K562 (cell line): ENCODE measurements at regions not wholly inside any gene's neighbourhood (a gene's known extent, or its start where the extent isn't known, plus 50 kb on each side); places are given as distances from the start of the nearest gene placed in this dataset.

Experiments
- ATAC-seq: fragments of 200-7000 bp; cut with Tn5 transposase; 3 replicates; pipeline ENCODE4 v1.9.1; 2020; ENCODE audit warnings: moderate library complexity
- BruUV-seq: library from RNA; stranded (reverse); fragments of 400-500 nt; replicated peaks from 2 replicates; lab custom pipeline; 2021; lab: Mats Ljungman, UMichigan
- CTCF ChIA-PET: fragments of 300-600 bp; formaldehyde crosslinking; extraction: SDS; loops from one replicate; lab custom pipeline; 2021; ENCODE audit warnings: low intra/inter-chr PET ratio; lab: Yijun Ruan, JAX
- POLR2A ChIA-PET: fragments of 300-600, 350-650 bp; sonication (Branson Sonifier 250); formaldehyde crosslinking; extraction: SDS; loops from one replicate; lab custom pipeline; 2021; ENCODE audit warnings: antibody characterized with exemption, inconsistent platforms; lab: Yijun Ruan, JAX
- DNase-seq, 4 experiments: peaks; one replicate each; pipeline versions ENCODE4 v3.0.0 to v3.0.0-alpha.2; 2011 to 2018; ENCODE audit warnings: low spot score in 3 of 4, mixed read lengths in 3 of 4; ENCODE audit errors: extremely low read depth in 1 of 4
- FAIRE-seq: peaks from 2 replicates; lab custom pipeline; 2011; peaks lifted over from hg19 to GRCh38; lab: Jason Lieb, UNC
- H2AFZ ChIP-seq: 2 replicates; pipeline ENCODE4 v1.6.0; 2011; ENCODE audit warnings: low read depth, low read length, control low read depth, inconsistent platforms
- H3K27ac ChIP-seq: fragments of 200-600 bp; 3 replicates; pipeline ENCODE4 v1.8.0; 2011; ENCODE audit warnings: low read depth, mild to moderate bottlenecking, control low read depth, inconsistent platforms, low read length, moderate library complexity, mixed read lengths; ENCODE audit errors: extremely low read depth
- H3K27me3 ChIP-seq, 2 experiments: fragments of 300-600 bp in 1 of 2; 2 replicates in 1 of 2; 3 replicates in 1 of 2; pipeline versions ENCODE4 v1.6.0 to v1.8.0; 2011; ENCODE audit warnings: inconsistent platforms in 2 of 2, low read length in 2 of 2, mild to moderate bottlenecking in 1 of 2, mixed read lengths in 1 of 2, moderate library complexity in 1 of 2; ENCODE audit not compliant: control insufficient read depth in 2 of 2, insufficient read depth in 2 of 2
- H3K36me3 ChIP-seq: fragments of 300-600 bp; 3 replicates; pipeline ENCODE4 v1.8.0; 2011; ENCODE audit warnings: mild to moderate bottlenecking, low read length, inconsistent platforms; ENCODE audit not compliant: control insufficient read depth, insufficient read depth
- H3K4me1 ChIP-seq, 2 experiments: fragments of 200-600 bp in 1 of 2; replicated peaks in 1 of 2; 2 replicates in 1 of 2; 3 replicates in 1 of 2; pipeline versions ENCODE4 v1.5.1 to v1.8.0; 2011; ENCODE audit warnings: inconsistent platforms in 2 of 2, low read length in 2 of 2, mild to moderate bottlenecking in 1 of 2, mixed read lengths in 1 of 2, moderate library complexity in 1 of 2; ENCODE audit not compliant: control insufficient read depth in 2 of 2, insufficient read depth in 2 of 2
- H3K4me2 ChIP-seq: 2 replicates; pipeline ENCODE4 v1.6.1; 2011; ENCODE audit warnings: low read length, control low read depth, inconsistent platforms, mixed read lengths; ENCODE audit not compliant: insufficient read depth
- H3K4me3 ChIP-seq: fragments of 200-600 bp; sonication (generic), shearing (Covaris generic); 2 replicates; pipeline ENCODE4 v1.5.1; 2016; ENCODE audit warnings: control low read depth, inconsistent platforms
- H3K79me2 ChIP-seq: fragments of 200-600 bp; 3 replicates; pipeline ENCODE4 v1.8.0; 2011; ENCODE audit warnings: low read length, inconsistent platforms; ENCODE audit not compliant: control insufficient read depth, insufficient read depth
- H3K9ac ChIP-seq, 2 experiments: 2 replicates each; pipeline versions ENCODE4 v1.6.0 to v1.6.1; 2011; ENCODE audit warnings: low read depth in 2 of 2, low read length in 2 of 2, control low read depth in 1 of 2, inconsistent platforms in 1 of 2, mild to moderate bottlenecking in 1 of 2, mixed read lengths in 1 of 2; ENCODE audit not compliant: insufficient read depth in 1 of 2
- H3K9me1 ChIP-seq: one replicate; pipeline ENCODE4 v1.6.0; 2011; ENCODE audit warnings: inconsistent platforms, mild to moderate bottlenecking, low read length, moderate library complexity; ENCODE audit not compliant: control insufficient read depth, insufficient read depth
- H3K9me3 ChIP-seq: replicated peaks from 2 replicates; pipeline ENCODE4 v1.5.1; 2011; ENCODE audit warnings: low read depth, low read length, inconsistent platforms; ENCODE audit not compliant: control insufficient read depth, insufficient read depth
- H4K20me1 ChIP-seq: replicated peaks from 2 replicates; pipeline ENCODE4 v1.6.1; 2011; ENCODE audit warnings: low read length, inconsistent platforms, mixed read lengths; ENCODE audit not compliant: control insufficient read depth, insufficient read depth
- ARID3B ChIP-seq: fragments of 250-450 bp; sonication (Bioruptor Pico); IDR thresholded peaks from 2 replicates; pipeline ENCODE4 v1.4.0; 2020; ENCODE audit warnings: borderline replicate concordance
- BRF1 ChIP-seq: IDR thresholded peaks from 3 replicates; pipeline ENCODE4 v1.6.1; 2011; ENCODE audit warnings: borderline replicate concordance, mild to moderate bottlenecking; ENCODE audit not compliant: insufficient read length; ENCODE audit errors: extremely low read depth
- CTCF ChIP-seq, 3 experiments: IDR thresholded peaks in 2 of 3; conservative IDR thresholded peaks in 1 of 3; 2 replicates each; pipeline ENCODE4 v1.5.1; 2011 to 2012; ENCODE audit warnings: low read length in 3 of 3, mild to moderate bottlenecking in 3 of 3, control low read depth in 2 of 3, improper control_type of control experiment in 1 of 3, inconsistent platforms in 1 of 3, low read depth in 1 of 3, mixed read lengths in 1 of 3, moderate library complexity in 1 of 3; ENCODE audit not compliant: insufficient read depth in 2 of 3
- DIDO1 ChIP-seq: fragments of 450-650 bp; IDR thresholded peaks from 2 replicates; pipeline ENCODE4 v1.6.1; 2016; ENCODE audit warnings: low read depth, missing biosample characterization, missing genetic modification characterization
- E2F8 ChIP-seq: fragments of 450-650 bp; IDR thresholded peaks from 2 replicates; pipeline ENCODE4 v1.7.1; 2018; ENCODE audit warnings: mild to moderate bottlenecking, low read depth; ENCODE audit not compliant: partially characterized antibody
- GMEB1 ChIP-seq: fragments of 250-450 bp; sonication (Bioruptor Pico); IDR thresholded peaks from 2 replicates; pipeline ENCODE4 v1.4.0; 2020; ENCODE audit warnings: mild to moderate bottlenecking
- SIRT6 ChIP-seq: IDR thresholded peaks from one replicate; pipeline ENCODE4 v1.6.1; 2012; ENCODE audit warnings: low read depth, mild to moderate bottlenecking, control low read depth, inconsistent platforms, low read length, moderate library complexity
- ZNF398 ChIP-seq: fragments of 250-450 bp; sonication (Bioruptor Pico); IDR thresholded peaks from 2 replicates; pipeline ENCODE4 v1.8.0; 2021; ENCODE audit warnings: moderate library complexity, mild to moderate bottlenecking, inconsistent platforms
- WGBS: fragments of 100-300 bp; shearing (Covaris generic); methylation state at CpG from one replicate; pipeline ENCODE4 v1.1.6; 2016; ENCODE audit warnings: low coverage, mixed read lengths; ENCODE audit not compliant: insufficient coverage; ENCODE audit errors: missing lambda C conversion rate; 5-methylcytosine and 5-hydroxymethylcytosine counted together
- in situ Hi-C: fragments of 300-500 bp; cut with MboI; formaldehyde crosslinking; loops from 4 replicates; pipeline ENCODE4 v1.15.0; 2018; ENCODE audit warnings: inconsistent platforms, mixed read lengths
- intact Hi-C: fragments of 100-400 bp; cut with micrococcal nuclease; formaldehyde crosslinking; loops from 2 replicates; pipeline ENCODE4 v1.14.2; 2022

GRCh38 chr12:97051341-97051740 lies 144.3 kb downstream of the NEDD1 start (continued):
- no peak for TF ChIP-seq E2F8

GRCh38 chr12:97061171-97061570 lies 154.1 kb downstream of the NEDD1 start:
- no peak for ATAC-seq
- no peaks in the 10 kb centered on the region for H3K9me3 ChIP-seq
- H3K9ac ChIP-seq: no peak overlapping the region
- in situ Hi-C loops: no loop called here
- no peak for FAIRE-seq
- no peak for DNase-seq
- H4K20me1 ChIP-seq: no peaks in the 10 kb centered on the region
- H3K27me3 ChIP-seq: no peaks in the 10 kb centered on the region
- BruUV-seq: no TSS peak
- WGBS: 0% methylated on average over 3 of the region's 3 CpGs
- no peak overlapping the region for H2AFZ ChIP-seq
- H3K36me3 ChIP-seq: no peaks in the 10 kb centered on the region
- H3K4me1 ChIP-seq: no peaks in the 10 kb centered on the region
- H3K9me1 ChIP-seq: no peaks in the 10 kb centered on the region
- no peaks in the 10 kb centered on the region for H3K79me2 ChIP-seq
- no peak overlapping the region for H3K4me2 ChIP-seq
- H3K27ac ChIP-seq: no peak overlapping the region
- intact Hi-C loops: no loop called here
- CTCF ChIA-PET: no interaction called here
- H3K4me3 ChIP-seq: no peak overlapping the region
- POLR2A ChIA-PET: no interaction called here
- TF ChIP-seq ZNF398 (CRISPR knock-in tag) (no peak), DIDO1 (tag) (no peak), CTCF (IDR thresholded peaks at IDR 0.05 in 2 of 3, conservative IDR thresholded peaks at IDR 0.05 in 1 of 3; ENCODE audit: insufficient read depth in 2 of 3, low read depth in 1 of 3, low read length in 3 of 3) (no peak), ARID3B (CRISPR knock-in tag) (no peak), SIRT6 (no peak), BRF1 (no peak), GMEB1 (no peak)
